ENCODE measurements at regions not wholly inside any gene's neighbourhood (a gene's known extent, or its start where the extent isn't known, plus 50 kb on each side); places are given as distances from the start of the nearest gene placed in this dataset.
"Not testable (repeated sequence)": the region's sequence is repeated elsewhere in the genome, so short reads cannot be mapped to it uniquely, and the experiment has no call there.

DNA sequence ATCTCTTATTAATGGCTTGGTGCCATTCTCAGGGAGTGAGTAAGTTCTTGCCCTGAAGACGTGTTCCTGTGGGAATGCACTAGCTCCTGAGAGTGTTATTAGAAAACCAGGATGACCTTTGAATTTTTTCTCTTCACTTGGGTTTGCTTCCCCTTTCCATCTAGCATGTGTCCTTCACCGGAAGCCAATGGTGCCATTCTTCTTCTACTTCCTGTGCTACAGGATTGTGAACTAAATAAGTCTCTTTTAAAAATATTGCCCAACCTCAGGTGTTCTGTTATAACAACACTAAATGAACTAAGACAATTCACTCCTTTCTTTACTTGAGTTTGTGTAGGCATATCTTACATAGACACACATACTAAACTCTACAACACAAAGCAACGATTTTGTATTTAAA is 447.0 kb downstream of the SOX11 start:
- no peak for DNase-seq (ENCODE audit: low spot score)

DNA sequence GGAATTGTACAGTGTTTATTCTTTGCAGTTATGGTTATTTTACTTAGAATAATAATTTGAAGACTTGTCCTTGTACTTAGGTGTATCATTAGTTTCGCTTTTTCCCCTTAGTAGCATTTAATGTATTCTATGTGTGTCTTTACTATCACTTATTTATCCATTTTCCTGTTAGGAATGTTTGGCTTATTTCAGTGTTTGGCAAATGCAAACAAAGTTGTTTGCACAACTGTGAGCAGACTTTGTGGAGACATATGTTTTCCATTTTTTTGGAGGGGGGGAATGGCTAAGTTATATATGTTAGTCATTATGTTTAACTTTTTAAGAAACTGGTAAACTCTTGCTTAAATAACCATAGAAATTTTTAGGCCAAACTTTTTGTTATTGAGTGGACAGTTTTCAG is 447.7 kb downstream of the SOX11 start:
- DNase-seq (ENCODE audit: low spot score): no peak

DNA sequence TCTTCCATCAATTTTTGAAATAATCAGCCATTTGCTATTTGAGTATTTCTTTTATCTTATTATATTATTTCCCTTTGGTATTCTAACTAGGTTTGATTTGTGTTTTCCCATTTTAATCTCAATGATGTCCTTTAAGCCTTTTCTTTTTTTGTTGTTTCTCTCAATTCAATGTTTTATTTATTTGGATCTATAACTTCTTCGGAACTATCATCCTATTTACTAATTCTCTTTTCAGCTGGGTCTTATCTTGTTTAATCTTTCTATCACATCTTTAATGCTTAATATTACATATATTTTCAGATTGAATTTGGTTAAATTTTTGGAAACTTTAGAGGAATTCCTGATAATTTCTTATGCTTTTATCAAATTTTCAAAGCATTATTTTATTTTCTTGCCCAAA is 448.3 kb downstream of the SOX11 start:
- DNase-seq (ENCODE audit: low spot score): no peak

- DNase-seq (ENCODE audit: low spot score): no peak
Observed at GRCh38 chr2:6143812-6144211, 451.6 kb downstream of the SOX11 start.

- not testable (repeated sequence) for DNase-seq (ENCODE audit: low spot score)
Observed at GRCh38 chr2:6147215-6147614, 455.0 kb downstream of the SOX11 start.

DNA sequence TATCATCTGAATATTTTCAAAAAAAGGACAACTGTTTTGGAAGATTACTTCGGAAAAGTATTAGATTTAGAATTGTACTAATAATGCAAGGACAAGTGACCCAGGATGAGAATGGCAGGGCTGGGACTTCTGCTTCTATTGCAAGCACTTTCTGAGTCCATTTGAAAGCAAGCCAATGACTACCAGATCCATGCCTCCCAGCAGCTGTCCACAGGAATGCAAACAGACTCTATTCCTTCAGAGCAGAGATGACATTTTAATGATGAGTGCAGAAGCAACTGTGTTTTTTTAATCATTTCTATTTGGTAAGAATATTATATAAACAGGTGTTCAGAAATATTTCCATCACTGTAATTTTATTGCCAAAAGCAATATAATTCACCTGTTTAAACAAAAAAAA is 456.7 kb downstream of the SOX11 start:
- no peak for DNase-seq (ENCODE audit: low spot score)

GRCh38 chr2:6159606-6160005 is 467.4 kb downstream of the SOX11 start:
- no peak for DNase-seq (ENCODE audit: low spot score)

DNA sequence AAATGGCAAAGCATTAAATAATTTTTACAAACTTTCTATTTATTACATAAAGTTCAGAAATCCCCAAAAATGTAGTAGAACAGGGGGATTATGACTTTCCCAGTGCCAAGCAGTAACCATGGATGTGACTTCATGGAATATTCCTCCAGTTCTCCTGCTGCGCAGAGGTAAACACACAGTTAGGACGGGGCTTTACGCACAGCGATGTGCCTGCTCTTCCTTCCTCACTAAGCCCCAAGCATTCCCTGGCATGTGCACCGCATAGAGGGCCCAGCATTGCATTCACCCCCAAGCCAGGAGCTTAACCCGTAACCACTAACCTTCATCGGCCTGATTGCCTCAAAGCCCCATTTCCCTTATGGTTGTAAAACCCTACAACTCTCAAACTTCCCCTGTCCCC is 471.7 kb downstream of the SOX11 start:
- DNase-seq (ENCODE audit: low spot score): no peak

DNA sequence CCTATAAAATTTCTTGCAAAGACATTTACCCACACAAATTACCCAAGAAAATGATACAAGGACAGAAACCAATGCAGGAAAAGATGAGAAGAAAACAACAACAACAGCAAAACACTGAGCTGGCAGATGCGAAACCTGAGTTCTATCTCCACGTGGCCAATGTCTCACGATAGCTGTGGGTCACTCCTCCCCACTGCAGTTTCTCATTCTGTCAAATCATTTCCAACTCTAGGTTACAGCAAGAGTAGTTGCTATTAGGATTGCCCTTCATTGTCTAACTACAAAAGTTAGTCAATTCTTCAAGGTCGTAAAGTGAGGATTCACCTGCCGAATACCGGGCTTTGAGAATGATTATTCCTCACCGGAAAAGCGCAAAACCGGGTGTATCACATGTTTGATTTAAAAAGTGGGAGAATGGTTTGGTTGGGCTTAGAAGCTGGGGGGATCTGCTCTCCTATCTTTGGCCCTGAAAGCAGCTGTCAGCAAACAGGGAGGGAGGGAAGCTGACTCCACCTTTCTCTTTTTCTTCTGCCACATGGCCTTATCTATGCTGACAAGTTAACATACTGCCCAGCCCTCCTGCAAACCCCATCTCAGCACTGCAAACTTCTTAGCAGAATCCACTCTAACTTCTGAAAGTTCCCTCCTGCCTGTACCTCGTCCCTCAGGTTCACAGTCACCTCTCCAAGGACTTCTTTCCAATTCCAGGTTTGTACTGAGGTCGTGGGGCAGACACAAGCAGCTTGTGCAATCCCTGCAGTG is 473.0 kb downstream of the SOX11 start:
- DNase-seq (ENCODE audit: low spot score): no peak

DNA sequence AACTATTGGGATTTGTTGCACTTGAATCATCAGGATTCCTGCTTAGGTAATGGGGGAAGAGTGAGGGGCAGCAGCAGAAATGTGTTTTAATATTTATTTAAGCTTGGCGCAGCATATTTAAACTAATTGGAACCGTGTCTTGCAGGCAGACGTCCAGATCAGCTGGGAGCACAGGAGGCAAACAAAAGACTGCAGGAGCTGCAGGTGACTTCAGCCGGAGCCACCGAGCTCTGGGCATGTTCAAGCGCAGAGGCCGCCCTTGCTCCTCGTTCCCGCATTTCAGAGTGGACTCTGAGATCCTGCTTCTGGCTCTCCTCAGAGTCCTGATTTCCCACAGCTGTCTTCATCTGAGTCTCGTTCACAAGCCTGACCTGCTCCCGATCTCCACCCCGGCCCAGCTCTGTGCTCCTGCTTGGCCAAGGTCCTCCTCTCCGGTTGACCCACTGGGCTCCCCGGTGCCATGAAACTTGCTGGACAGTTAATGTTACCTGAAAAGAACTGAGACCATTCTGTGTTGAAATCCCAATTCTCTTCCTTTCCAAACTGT is 475.5 kb downstream of the SOX11 start:
- no peak for DNase-seq (ENCODE audit: low spot score)

- DNase-seq (ENCODE audit: low spot score): no peak
Observed at GRCh38 chr2:6168485-6168884, 476.3 kb downstream of the SOX11 start.

- no peak for DNase-seq (ENCODE audit: low spot score)
Observed at GRCh38 chr2:6171294-6171693, 479.1 kb downstream of the SOX11 start.

DNA sequence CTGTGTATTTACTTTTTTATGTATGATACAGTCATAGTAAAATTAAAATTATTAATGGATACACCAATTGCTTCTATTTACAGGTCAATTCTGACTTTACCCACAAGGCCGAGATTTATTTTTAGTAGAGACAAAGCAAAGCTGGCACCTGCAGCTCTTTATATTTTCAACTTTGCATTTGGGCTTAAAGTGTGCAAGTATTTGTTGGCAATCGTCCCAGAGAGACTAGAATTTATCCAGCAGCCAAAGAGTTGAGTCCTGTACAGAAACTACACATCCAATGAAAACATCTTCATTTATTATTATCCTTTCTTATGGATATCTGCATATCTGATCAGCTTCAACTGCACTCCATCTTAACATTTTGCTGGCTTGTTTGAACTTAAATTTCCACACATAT is 485.6 kb downstream of the SOX11 start:
- no peak for DNase-seq (ENCODE audit: low spot score)

GRCh38 chr2:6181525-6181924 is 489.3 kb downstream of the SOX11 start:
- DNase-seq (ENCODE audit: low spot score): no peak

DNA sequence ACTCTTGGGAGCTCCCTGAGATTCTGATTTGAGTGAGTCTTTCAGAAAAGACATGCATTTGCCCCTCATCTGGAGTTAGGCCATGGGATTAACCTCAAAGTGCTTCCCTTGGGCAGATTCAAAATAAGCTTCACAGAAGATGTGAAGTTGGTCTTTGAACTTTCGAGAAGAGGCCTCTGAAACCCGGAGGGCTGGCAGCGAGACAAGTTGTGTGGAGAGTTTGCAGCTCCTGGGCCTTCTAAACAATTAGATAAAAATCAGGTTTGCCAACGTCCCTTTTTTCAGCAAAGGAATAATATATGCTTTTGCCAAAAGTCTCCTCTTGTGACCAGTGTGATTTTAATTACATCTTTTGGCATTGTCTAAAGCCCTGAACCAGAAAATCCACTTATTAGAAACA is 489.7 kb downstream of the SOX11 start:
- no peak for DNase-seq (ENCODE audit: low spot score)

- no peak for DNase-seq (ENCODE audit: low spot score)
Observed at GRCh38 chr2:6183226-6183625, 491.0 kb downstream of the SOX11 start.

DNA sequence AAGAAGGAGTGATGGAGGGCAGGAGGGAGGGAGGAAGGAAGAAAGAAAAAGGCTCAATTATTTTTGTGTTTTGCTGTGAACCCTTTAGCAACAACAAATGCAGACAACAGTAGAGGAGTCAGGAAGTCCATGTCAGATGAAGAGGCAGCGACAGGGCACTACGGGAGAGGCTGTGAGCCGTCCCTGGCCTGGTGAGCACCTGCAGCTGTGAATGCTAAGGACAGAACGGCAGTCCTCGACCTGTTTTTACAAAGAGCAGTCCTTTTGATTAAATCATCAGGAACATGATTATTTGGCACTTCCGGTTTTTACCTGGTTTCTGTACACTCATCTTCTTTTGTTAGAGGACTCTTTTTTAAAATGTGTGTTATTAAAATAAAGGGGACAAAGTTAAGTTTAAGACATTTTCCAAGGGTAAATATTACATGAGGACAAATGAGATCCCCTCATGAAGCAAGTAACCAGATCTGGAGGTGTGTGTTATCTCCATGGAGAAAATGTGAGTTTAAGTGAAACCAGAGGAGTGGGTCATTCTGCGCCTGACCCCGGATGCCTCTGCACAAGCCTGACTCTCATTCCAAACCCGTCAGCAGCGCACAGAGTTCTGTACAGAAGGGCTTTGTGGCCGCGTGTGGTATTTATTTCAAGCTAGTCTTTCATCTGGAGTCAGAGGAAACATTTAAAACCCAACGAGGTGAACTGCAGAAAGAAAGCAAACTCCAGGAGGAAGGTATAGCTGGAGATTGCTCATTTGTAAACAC is 492.5 kb downstream of the SOX11 start:
- DNase-seq (ENCODE audit: low spot score): no peak

- DNase-seq (ENCODE audit: low spot score): no peak
Observed at GRCh38 chr2:6186332-6187151, 494.4 kb downstream of the SOX11 start.

DNA sequence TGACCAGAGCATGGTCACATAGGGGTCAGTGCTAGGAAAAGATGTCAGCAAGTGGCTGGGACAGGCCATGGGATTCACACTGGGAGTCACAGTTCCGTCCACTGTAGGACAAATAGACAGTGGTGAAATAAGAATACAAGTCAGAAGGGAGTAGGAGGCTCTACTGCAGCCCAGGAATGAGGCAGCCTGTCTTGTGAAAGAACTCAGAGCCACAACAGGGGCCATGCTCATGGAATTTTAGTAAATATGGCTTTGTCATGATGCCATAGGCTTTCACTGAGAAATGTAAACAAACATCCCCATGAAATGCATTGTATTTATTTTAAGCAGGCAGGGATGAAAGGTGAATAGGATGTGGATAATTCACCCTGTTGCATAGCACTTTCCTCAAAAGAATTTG is 504.3 kb downstream of the SOX11 start:
- DNase-seq (ENCODE audit: low spot score): no peak

DNA sequence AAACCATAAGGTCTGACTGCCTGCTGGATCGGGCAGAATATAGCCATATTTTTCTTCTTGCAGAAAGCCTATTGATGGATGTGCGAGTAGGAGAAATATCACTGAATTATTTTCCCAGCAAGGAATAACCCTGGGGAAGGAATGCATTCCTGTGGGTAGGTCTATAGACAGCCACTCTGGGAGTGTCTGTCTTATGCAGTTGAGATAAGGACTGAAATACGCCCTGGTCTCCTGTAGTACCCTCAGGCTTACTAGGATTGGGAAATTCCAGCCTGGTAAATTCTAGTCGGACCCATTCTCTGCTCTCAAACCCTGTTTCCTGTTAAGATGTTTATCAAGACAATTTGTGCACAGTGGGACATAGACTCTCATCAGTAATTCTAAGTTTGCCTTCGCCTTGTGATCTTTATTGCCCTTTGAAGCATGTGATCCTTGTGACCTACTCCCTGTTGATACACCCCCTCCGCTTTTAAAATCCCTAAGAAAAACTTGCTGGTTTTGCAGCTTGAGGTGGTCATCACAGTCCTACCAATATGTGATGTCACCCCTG is 506.3 kb downstream of the SOX11 start:
- DNase-seq (ENCODE audit: low spot score): not testable (repeated sequence)

GRCh38 chr2:6202756-6203155 is 510.6 kb downstream of the SOX11 start:
- no peak for DNase-seq (ENCODE audit: low spot score)

DNA sequence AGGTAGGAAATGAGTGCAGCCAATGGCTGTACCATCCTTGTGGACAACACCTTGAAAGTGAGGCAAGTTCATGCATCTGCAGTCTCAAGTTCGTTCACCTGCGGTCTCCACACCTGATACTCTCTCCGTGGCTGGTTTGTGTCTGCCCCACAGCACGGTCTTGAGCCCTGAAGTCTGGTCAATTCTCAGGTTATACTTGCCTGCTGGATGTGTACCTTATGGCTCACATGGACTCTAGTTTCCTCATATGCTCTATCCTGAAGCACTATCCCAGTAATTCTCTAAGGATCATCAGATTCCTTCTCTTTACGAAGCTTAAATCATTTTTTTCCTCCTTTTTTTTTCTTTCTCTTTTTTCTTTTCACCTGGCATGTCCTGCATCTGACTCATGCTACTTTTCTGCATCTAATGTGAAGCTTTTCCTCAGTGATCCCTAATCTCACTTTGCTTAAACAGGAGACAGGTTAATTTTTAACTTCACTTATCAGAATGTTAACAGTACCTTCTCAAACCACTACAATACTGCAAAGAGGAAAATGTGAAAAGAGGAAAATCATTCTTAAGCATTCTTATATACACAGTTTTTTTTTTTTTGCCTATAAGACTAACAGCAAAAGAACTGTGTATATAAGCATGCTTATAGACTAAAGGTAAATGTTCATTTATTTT is 511.2 kb downstream of the SOX11 start:
- no peak for DNase-seq (ENCODE audit: low spot score)
